Hepatocyte (in vitro differentiated cells): ENCODE measurements at regions not wholly inside any gene's neighbourhood (a gene's known extent, or its start where the extent isn't known, plus 50 kb on each side); places are given as distances from the start of the nearest gene placed in this dataset.

Experiments used
- DNase-seq: peaks from one replicate; pipeline ENCODE4 v3.0.0-alpha.2; 2016; ENCODE audit warnings: low spot score
- H2AFZ ChIP-seq: fragments of 200-600 bp; sonication (generic); 2 replicates; pipeline ENCODE4 v1.6.0; 2016; ENCODE audit warnings: antibody characterized with exemption, mild to moderate bottlenecking
- H3K27ac ChIP-seq: fragments of 200-600 bp; sonication (generic); 2 replicates; pipeline ENCODE4 v1.5.1; 2016; ENCODE audit warnings: mild to moderate bottlenecking
- H3K27me3 ChIP-seq: fragments of 200-600 bp; sonication (generic); 2 replicates; pipeline ENCODE4 v1.6.1; 2016
- H3K36me3 ChIP-seq: fragments of 200-600 bp; sonication (generic); replicated peaks from 2 replicates; pipeline ENCODE4 v1.5.1; 2016; ENCODE audit warnings: low read depth; ENCODE audit not compliant: insufficient read depth
- H3K4me1 ChIP-seq: fragments of 200-600 bp; sonication (generic); 2 replicates; pipeline ENCODE4 v1.5.1; 2016; ENCODE audit warnings: mild to moderate bottlenecking, moderate library complexity; ENCODE audit not compliant: insufficient read depth
- H3K4me2 ChIP-seq: fragments of 200-600 bp; sonication (generic); 2 replicates; pipeline ENCODE4 v1.6.0; 2016
- H3K4me3 ChIP-seq: fragments of 200-600 bp; sonication (generic); 2 replicates; pipeline ENCODE4 v1.5.1; 2016; ENCODE audit warnings: mild to moderate bottlenecking
- H3K79me2 ChIP-seq: fragments of 200-600 bp; sonication (generic); 2 replicates; pipeline ENCODE4 v1.6.0; 2017; ENCODE audit warnings: mild to moderate bottlenecking
- H3K9me2 ChIP-seq: fragments of 200-600 bp; sonication (generic); replicated peaks from 2 replicates; pipeline ENCODE4 v1.6.0; 2017; ENCODE audit warnings: mild to moderate bottlenecking; ENCODE audit not compliant: insufficient read depth
- H3K9me3 ChIP-seq: fragments of 200-600 bp; sonication (generic); 2 replicates; pipeline ENCODE4 v1.5.1; 2016; ENCODE audit warnings: low read depth, mild to moderate bottlenecking
- H4K20me1 ChIP-seq: fragments of 200-600 bp; sonication (generic); 2 replicates; pipeline ENCODE4 v1.6.0; 2016; ENCODE audit warnings: mild to moderate bottlenecking; ENCODE audit not compliant: insufficient read depth, poor library complexity, severe bottlenecking
- EZH2 ChIP-seq: fragments of 200-600 bp; sonication (generic); IDR thresholded peaks from 2 replicates; pipeline ENCODE4 v1.6.1; 2016; ENCODE audit warnings: antibody characterized with exemption, mild to moderate bottlenecking, borderline replicate concordance
- EZH2phosphoT487 ChIP-seq: fragments of 200-600 bp; sonication (generic); IDR thresholded peaks from one replicate; pipeline ENCODE4 v1.6.1; 2018; ENCODE audit warnings: antibody characterized with exemption, mild to moderate bottlenecking, low read depth, moderate library complexity; ENCODE audit not compliant: unreplicated experiment, severe bottlenecking
- WGBS: methylation state at CpG from one replicate; pipeline ENCODE4 v1.1.6; 2016; ENCODE audit warnings: low lambda C conversion rate; ENCODE audit errors: missing lambda C conversion rate; 5-methylcytosine and 5-hydroxymethylcytosine counted together
- TF ChIP-seq, protein P1 (sequence below): fragments of 200-600 bp; sonication (generic); IDR thresholded peaks from 2 replicates; pipeline ENCODE4 v1.5.1; 2016; ENCODE audit warnings: antibody characterized with exemption, mild to moderate bottlenecking; ENCODE audit not compliant: poor library complexity

DNA sequence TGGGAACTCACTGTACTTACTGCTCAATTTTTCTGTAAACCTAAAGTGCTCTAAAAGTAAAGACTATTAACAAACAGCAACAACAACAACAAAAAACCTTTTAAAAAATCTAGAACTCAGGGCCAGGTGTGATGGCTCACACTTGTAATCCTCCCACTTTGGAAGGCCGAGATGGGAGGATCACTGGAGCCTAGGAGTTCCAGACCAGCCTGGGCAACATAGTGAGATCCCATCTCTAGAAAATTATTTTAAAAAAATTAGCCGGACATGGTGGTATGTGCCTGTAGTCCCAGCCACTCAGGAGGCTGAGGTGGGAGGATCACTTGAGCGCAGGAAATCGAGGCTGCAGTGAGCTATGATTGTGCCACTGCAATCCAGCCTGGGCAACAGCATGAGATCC lies 161.8 kb downstream of the NUP210 start:
- Histone ChIP-seq H3K4me2 (no peak overlapping the region), H4K20me1 (no peaks in the 10 kb centered on the region), H3K27me3 (no peaks in the 10 kb centered on the region), H3K27ac (no peak overlapping the region), H3K4me3 (no peak overlapping the region), H3K9me2 (no peaks in the 10 kb centered on the region), H3K4me1 (no peaks in the 10 kb centered on the region), H3K36me3 (no peaks in the 10 kb centered on the region), H3K9me3 (no peaks in the 10 kb centered on the region), H3K79me2 (no peaks in the 10 kb centered on the region), H2AFZ (no peak overlapping the region)
- 92% methylated on average over 4 of the region's 4 CpGs for WGBS
- no peak for DNase-seq
- TF ChIP-seq EZH2phosphoT487 = no peak
- TF ChIP-seq EZH2 = no peak
- TF ChIP-seq, protein P1, sequence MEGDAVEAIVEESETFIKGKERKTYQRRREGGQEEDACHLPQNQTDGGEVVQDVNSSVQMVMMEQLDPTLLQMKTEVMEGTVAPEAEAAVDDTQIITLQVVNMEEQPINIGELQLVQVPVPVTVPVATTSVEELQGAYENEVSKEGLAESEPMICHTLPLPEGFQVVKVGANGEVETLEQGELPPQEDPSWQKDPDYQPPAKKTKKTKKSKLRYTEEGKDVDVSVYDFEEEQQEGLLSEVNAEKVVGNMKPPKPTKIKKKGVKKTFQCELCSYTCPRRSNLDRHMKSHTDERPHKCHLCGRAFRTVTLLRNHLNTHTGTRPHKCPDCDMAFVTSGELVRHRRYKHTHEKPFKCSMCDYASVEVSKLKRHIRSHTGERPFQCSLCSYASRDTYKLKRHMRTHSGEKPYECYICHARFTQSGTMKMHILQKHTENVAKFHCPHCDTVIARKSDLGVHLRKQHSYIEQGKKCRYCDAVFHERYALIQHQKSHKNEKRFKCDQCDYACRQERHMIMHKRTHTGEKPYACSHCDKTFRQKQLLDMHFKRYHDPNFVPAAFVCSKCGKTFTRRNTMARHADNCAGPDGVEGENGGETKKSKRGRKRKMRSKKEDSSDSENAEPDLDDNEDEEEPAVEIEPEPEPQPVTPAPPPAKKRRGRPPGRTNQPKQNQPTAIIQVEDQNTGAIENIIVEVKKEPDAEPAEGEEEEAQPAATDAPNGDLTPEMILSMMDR = no peak

DNA sequence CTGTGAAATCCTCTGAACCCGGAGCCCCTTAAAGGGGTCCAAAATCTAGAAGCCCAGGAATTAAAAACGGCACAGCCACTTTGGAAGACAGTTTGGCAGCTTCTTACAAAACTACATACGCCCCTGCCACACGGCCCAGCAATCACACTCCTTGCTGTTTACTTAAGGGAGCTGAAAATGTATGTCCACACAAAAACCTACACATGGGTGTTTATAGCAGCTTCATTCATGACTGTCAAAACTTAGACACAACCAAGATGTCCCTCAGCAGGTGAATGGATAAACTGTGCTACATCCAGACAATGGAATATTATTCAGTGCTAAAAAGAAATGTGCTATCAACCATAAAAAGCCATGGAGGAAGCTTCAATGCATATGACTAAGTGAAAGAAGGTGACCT lies 162.5 kb downstream of the NUP210 start:
- Histone ChIP-seq H3K36me3 (no peaks in the 10 kb centered on the region), H2AFZ (no peak overlapping the region), H3K79me2 (no peaks in the 10 kb centered on the region), H3K4me1 (no peaks in the 10 kb centered on the region), H4K20me1 (no peaks in the 10 kb centered on the region), H3K4me2 (no peak overlapping the region), H3K9me2 (no peaks in the 10 kb centered on the region), H3K9me3 (no peaks in the 10 kb centered on the region), H3K27me3 (no peaks in the 10 kb centered on the region), H3K4me3 (no peak overlapping the region), H3K27ac (no peak overlapping the region)
- TF ChIP-seq EZH2 = no peak
- TF ChIP-seq EZH2phosphoT487 = no peak
- TF ChIP-seq, protein P1 = no peak
- 65% methylated on average over 4 of the region's 4 CpGs for WGBS
- no peak for DNase-seq

DNA sequence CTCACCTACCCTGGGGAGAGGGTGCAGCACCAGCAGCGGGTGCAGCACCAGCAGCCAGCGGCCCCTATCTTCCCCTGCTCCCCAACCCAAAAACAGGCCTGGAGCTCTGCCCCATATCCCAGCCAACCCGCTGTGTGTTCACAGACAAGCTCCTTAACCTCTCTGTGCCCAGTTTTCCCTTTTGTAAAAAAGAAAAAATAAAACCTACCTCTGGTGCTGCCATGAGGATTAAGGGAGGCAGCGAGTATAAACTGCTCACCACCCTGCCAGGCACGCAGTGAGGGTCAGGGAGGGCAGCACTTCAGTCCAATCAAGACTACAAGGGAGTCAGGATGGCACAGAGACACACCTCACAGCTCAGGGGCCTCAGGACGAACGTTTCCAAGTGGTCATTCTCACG lies 163.3 kb downstream of the NUP210 start:
- no peak for TF ChIP-seq EZH2phosphoT487
- no peak for TF ChIP-seq EZH2
- Histone ChIP-seq H3K4me2 (no peak overlapping the region), H4K20me1 (no peaks in the 10 kb centered on the region), H3K9me3 (no peaks in the 10 kb centered on the region), H3K4me3 (no peak overlapping the region), H3K27ac (no peak overlapping the region), H3K36me3 (no peaks in the 10 kb centered on the region), H3K27me3 (no peaks in the 10 kb centered on the region), H2AFZ (no peak overlapping the region), H3K4me1 (no peaks in the 10 kb centered on the region), H3K9me2 (no peaks in the 10 kb centered on the region), H3K79me2 (no peaks in the 10 kb centered on the region)
- no peak for DNase-seq
- 89% methylated on average over 8 of the region's 8 CpGs for WGBS

DNA sequence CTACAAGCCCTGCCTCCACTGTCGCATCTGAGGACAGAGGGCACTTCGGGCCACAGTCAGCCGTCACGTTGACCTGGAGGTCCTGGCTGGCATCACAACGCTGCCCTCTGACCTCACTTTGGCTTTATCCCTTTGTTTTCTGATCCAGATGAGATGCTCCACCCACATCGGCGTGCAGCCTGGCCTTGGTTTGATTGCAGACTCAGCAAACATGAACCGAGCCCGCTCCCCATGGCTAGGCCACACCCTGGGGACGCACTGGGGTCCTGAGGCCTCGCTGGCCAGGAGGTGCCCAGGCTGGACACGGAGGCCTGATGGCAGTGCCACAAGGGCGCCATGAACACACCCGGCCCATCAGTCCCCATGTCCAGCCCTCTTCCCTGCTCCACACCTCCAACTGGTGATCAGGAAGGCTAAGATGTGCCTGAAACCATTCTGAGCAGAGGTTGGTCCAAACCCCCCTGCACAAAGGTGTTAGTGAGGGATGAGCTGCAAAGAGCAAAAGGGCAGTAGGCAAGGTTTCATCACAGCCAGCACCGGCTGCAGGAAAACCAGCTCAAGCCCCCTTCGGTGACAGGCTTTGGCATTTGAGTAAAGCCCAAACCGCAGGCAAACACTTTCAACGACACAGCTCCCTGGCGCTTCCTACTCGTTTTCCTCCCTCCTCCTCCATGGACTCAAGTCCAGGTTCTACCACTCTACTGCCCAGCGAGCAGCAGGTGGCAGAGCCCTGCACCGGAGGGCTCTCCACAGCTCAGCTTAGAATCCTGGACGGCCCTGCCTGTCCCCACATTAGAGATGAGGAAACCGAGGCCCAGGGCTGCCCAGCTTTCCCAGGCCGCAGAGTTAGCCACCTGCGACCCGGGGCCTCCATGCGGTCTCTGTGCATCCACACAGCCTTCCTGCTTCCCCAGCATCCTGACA lies 165.8 kb downstream of the NUP210 start:
- no peaks in the 10 kb centered on the region for H3K9me3 ChIP-seq
- TF ChIP-seq EZH2 (no peak), EZH2phosphoT487 (no peak)
- TF ChIP-seq, protein P1 = no peak
- H3K4me1 ChIP-seq = no peaks in the 10 kb centered on the region
- no peak overlapping the region for H2AFZ ChIP-seq
- H3K4me3 ChIP-seq = no peak overlapping the region
- no peaks in the 10 kb centered on the region for H3K79me2 ChIP-seq
- DNase-seq = no peak
- 81% methylated on average over 28 of the region's 28 CpGs for WGBS
- no peak overlapping the region for H3K27ac ChIP-seq
- H3K27me3 ChIP-seq = no peaks in the 10 kb centered on the region
- no peaks in the 10 kb centered on the region for H3K36me3 ChIP-seq
- H4K20me1 ChIP-seq = no peaks in the 10 kb centered on the region
- H3K9me2 ChIP-seq = no peaks in the 10 kb centered on the region
- H3K4me2 ChIP-seq = no peak overlapping the region
